ENCODE measurements at regions not wholly inside any gene's neighbourhood (a gene's known extent, or its start where the extent isn't known, plus 50 kb on each side); places are given as distances from the start of the nearest gene placed in this dataset.

DNA sequence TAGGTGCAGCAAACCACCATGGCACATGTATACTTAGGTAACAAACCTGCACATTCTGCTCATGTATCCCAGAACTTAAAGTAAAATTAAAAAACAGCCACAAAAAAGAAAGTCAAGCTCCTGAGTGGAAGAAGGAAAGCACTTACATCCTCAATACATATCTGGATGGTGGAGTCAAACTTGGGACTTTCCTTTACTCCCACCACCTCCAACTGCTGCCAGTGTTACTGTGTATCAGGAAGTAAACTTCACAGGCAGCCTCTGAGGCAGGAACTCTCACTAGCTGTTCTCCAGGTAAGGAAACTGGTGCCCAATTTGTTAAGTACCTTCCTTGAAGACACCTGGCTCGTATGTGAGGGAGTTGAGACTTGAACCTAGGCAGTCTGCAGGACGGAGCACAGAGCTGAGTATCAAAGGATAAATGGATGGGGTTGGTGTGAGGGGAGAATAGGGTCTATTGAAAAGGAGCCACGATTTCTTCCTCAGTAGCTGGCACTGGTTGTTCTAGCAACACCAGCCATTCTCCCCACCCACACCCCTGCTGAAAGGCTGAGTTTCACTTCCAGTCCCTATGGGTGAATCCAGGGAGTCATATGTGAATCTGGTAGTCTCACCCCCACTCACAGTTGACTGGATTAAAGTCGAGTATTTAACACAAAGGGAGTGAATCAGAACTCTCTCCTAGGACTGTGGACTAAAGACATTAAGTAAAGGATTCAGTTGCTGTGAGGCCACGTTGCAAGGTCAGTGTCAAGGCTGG is 50.0 kb upstream of the GPR39 start:
- TF ChIP-seq EZH2phosphoT487 (IDR thresholded peaks at IDR 0.05; ENCODE audit: borderline replicate concordance, low read depth), result no peak
- TF ChIP-seq, protein P1, sequence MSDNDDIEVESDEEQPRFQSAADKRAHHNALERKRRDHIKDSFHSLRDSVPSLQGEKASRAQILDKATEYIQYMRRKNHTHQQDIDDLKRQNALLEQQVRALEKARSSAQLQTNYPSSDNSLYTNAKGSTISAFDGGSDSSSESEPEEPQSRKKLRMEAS (IDR thresholded peaks at IDR 0.05; ENCODE audit: low read depth), result no peak
- no peak for TF ChIP-seq RAD21 (IDR thresholded peaks at IDR 0.05; ENCODE audit: low read length)
- TF ChIP-seq SMC3 (IDR thresholded peaks at IDR 0.05; ENCODE audit: low read depth, low read length), result no peak
- TF ChIP-seq, protein P2, sequence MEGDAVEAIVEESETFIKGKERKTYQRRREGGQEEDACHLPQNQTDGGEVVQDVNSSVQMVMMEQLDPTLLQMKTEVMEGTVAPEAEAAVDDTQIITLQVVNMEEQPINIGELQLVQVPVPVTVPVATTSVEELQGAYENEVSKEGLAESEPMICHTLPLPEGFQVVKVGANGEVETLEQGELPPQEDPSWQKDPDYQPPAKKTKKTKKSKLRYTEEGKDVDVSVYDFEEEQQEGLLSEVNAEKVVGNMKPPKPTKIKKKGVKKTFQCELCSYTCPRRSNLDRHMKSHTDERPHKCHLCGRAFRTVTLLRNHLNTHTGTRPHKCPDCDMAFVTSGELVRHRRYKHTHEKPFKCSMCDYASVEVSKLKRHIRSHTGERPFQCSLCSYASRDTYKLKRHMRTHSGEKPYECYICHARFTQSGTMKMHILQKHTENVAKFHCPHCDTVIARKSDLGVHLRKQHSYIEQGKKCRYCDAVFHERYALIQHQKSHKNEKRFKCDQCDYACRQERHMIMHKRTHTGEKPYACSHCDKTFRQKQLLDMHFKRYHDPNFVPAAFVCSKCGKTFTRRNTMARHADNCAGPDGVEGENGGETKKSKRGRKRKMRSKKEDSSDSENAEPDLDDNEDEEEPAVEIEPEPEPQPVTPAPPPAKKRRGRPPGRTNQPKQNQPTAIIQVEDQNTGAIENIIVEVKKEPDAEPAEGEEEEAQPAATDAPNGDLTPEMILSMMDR (IDR thresholded peaks at IDR 0.05), result no peak
- no peak for TF ChIP-seq FOSL2 (IDR thresholded peaks at IDR 0.05; ENCODE audit: borderline replicate concordance, low read depth)
- TF ChIP-seq JUND (IDR thresholded peaks at IDR 0.05), result no peak
- no peak for TF ChIP-seq SIN3A (IDR thresholded peaks at IDR 0.05; ENCODE audit: borderline replicate concordance, low read depth, low read length)
- TF ChIP-seq, protein P3, sequence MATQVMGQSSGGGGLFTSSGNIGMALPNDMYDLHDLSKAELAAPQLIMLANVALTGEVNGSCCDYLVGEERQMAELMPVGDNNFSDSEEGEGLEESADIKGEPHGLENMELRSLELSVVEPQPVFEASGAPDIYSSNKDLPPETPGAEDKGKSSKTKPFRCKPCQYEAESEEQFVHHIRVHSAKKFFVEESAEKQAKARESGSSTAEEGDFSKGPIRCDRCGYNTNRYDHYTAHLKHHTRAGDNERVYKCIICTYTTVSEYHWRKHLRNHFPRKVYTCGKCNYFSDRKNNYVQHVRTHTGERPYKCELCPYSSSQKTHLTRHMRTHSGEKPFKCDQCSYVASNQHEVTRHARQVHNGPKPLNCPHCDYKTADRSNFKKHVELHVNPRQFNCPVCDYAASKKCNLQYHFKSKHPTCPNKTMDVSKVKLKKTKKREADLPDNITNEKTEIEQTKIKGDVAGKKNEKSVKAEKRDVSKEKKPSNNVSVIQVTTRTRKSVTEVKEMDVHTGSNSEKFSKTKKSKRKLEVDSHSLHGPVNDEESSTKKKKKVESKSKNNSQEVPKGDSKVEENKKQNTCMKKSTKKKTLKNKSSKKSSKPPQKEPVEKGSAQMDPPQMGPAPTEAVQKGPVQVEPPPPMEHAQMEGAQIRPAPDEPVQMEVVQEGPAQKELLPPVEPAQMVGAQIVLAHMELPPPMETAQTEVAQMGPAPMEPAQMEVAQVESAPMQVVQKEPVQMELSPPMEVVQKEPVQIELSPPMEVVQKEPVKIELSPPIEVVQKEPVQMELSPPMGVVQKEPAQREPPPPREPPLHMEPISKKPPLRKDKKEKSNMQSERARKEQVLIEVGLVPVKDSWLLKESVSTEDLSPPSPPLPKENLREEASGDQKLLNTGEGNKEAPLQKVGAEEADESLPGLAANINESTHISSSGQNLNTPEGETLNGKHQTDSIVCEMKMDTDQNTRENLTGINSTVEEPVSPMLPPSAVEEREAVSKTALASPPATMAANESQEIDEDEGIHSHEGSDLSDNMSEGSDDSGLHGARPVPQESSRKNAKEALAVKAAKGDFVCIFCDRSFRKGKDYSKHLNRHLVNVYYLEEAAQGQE (IDR thresholded peaks at IDR 0.05; ENCODE audit: low read depth, low read length), result no peak
- TF ChIP-seq GATA2 (CRISPR knock-in tag; IDR thresholded peaks at IDR 0.05), result no peak
- TF ChIP-seq RCOR1 (IDR thresholded peaks at IDR 0.05; ENCODE audit: low read length), result no peak
- TF ChIP-seq, protein P4, sequence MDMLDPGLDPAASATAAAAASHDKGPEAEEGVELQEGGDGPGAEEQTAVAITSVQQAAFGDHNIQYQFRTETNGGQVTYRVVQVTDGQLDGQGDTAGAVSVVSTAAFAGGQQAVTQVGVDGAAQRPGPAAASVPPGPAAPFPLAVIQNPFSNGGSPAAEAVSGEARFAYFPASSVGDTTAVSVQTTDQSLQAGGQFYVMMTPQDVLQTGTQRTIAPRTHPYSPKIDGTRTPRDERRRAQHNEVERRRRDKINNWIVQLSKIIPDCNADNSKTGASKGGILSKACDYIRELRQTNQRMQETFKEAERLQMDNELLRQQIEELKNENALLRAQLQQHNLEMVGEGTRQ (IDR thresholded peaks at IDR 0.05; ENCODE audit: borderline replicate concordance, low read depth, low read length), result no peak
- TF ChIP-seq EP300 (IDR thresholded peaks at IDR 0.05; ENCODE audit: borderline replicate concordance in 1 of 2, low read depth in 1 of 2, low read length in 1 of 2), result no peak
